GDM1 (cell line): ENCODE measurements at regions not wholly inside any gene's neighbourhood (a gene's known extent, or its start where the extent isn't known, plus 50 kb on each side); places are given as distances from the start of the nearest gene placed in this dataset.
"Not testable (repeated sequence)": the region's sequence is repeated elsewhere in the genome, so short reads cannot be mapped to it uniquely, and the experiment has no call there.

Experiments used
- DNase-seq: peaks from one replicate; lab custom pipeline; 2025; lab: John Stamatoyannopoulos, UW

- no peak for DNase-seq
Observed at GRCh38 chr16:66095676-66096075, 270.8 kb upstream of the CDH5 start.

- DNase-seq, result no peak
Observed at GRCh38 chr16:66093191-66093590, 273.3 kb upstream of the CDH5 start.

- DNase-seq, result no peak
Observed at GRCh38 chr16:66091471-66091891, 275.0 kb upstream of the CDH5 start.

- DNase-seq, result no peak
Observed at GRCh38 chr16:66088681-66089080, 277.8 kb upstream of the CDH5 start.

- no peak for DNase-seq
Observed at GRCh38 chr16:66087308-66087707, 279.2 kb upstream of the CDH5 start.

GRCh38 chr16:66085651-66086050, 280.8 kb upstream of the CDH5 start:
- no peak for DNase-seq

GRCh38 chr16:66084731-66085130, 281.8 kb upstream of the CDH5 start:
- DNase-seq, result not testable (repeated sequence)

- no peak for DNase-seq
Observed at GRCh38 chr16:66084306-66084705, 282.2 kb upstream of the CDH5 start.

- no peak for DNase-seq
Observed at GRCh38 chr16:66083171-66083570, 283.3 kb upstream of the CDH5 start.

GRCh38 chr16:66082424-66082823, 284.1 kb upstream of the CDH5 start:
- DNase-seq, result no peak

GRCh38 chr16:66081775-66082366, 284.6 kb upstream of the CDH5 start:
- DNase-seq, result no peak

GRCh38 chr16:66079671-66080334, 286.7 kb upstream of the CDH5 start:
- no peak for DNase-seq

GRCh38 chr16:66070140-66070917, 296.2 kb upstream of the CDH5 start:
- DNase-seq, result no peak

GRCh38 chr16:66069587-66069986, 296.9 kb upstream of the CDH5 start:
- DNase-seq, result no peak

- DNase-seq, result no peak
Observed at GRCh38 chr16:66066404-66066803, 300.1 kb upstream of the CDH5 start.

- DNase-seq, result no peak
Observed at GRCh38 chr16:66065925-66066324, 300.6 kb upstream of the CDH5 start.

- DNase-seq, result no peak
Observed at GRCh38 chr16:66064801-66065530, 301.5 kb upstream of the CDH5 start.

- no peak for DNase-seq
Observed at GRCh38 chr16:66058832-66059231, 307.7 kb upstream of the CDH5 start.

- no peak for DNase-seq
Observed at GRCh38 chr16:66058172-66058691, 308.3 kb upstream of the CDH5 start.

- DNase-seq, result no peak
Observed at GRCh38 chr16:66057057-66057456, 309.4 kb upstream of the CDH5 start.

GRCh38 chr16:66054095-66054494, 312.4 kb upstream of the CDH5 start:
- no peak for DNase-seq

- no peak for DNase-seq
Observed at GRCh38 chr16:66052745-66053144, 313.7 kb upstream of the CDH5 start.
